ENCODE measurements at regions not wholly inside any gene's neighbourhood (a gene's known extent, or its start where the extent isn't known, plus 50 kb on each side); places are given as distances from the start of the nearest gene placed in this dataset.

GRCh38 chr6:91149246-91149955, 562.5 kb upstream of the MAP3K7 start:
- TF ChIP-seq POLR2A (IDR thresholded peaks at IDR 0.05) (no peak), CTCF (IDR thresholded peaks at IDR 0.05) (no peak)
